PC-9 (cell line): ENCODE measurements at regions not wholly inside any gene's neighbourhood (a gene's known extent, or its start where the extent isn't known, plus 50 kb on each side); places are given as distances from the start of the nearest gene placed in this dataset.
"Not testable (repeated sequence)": the region's sequence is repeated elsewhere in the genome, so short reads cannot be mapped to it uniquely, and the experiment has no call there.

Experiments
- BruUV-seq: library from RNA; stranded (reverse); fragments of 400-500 nt; replicated peaks from 2 replicates; lab custom pipeline; 2021; lab: Mats Ljungman, UMichigan
- CTCF ChIA-PET: fragments of 300-600 bp; sonication (Branson Sonifier 250); formaldehyde crosslinking; loops from one replicate; lab custom pipeline; 2022; ENCODE audit warnings: antibody characterized with exemption; lab: Charles Lee
- POLR2A ChIA-PET: fragments of 300-600 bp; sonication (Branson Sonifier 250); formaldehyde crosslinking; loops from one replicate; lab custom pipeline; 2022; ENCODE audit warnings: antibody characterized with exemption; ENCODE audit not compliant: unreplicated experiment; lab: Charles Lee
- DNase-seq, 2 experiments: peaks; one replicate each; pipeline versions ENCODE4 v3.0.0 to v3.0.0-alpha.2; 2015 to 2022; ENCODE audit warnings: mixed read lengths in 1 of 2
- H2AFZ ChIP-seq: fragments of 200-600 bp; sonication (generic); 2 replicates; pipeline ENCODE4 v1.8.1; 2017; ENCODE audit warnings: antibody characterized with exemption
- H3F3A ChIP-seq: fragments of 200-600 bp; sonication (generic); 2 replicates; pipeline ENCODE4 v1.8.1; 2017; ENCODE audit warnings: antibody characterized with exemption, mild to moderate bottlenecking, low read depth; ENCODE audit not compliant: insufficient read depth
- H3K27ac ChIP-seq: fragments of 200-600 bp; sonication (generic); 2 replicates; pipeline ENCODE4 v1.6.1; 2016; ENCODE audit warnings: mixed run types
- H3K27me3 ChIP-seq: fragments of 200-600 bp; sonication (generic); 2 replicates; pipeline ENCODE4 v1.6.1; 2016; ENCODE audit warnings: low read depth, mixed run types; ENCODE audit not compliant: insufficient read depth
- H3K36me3 ChIP-seq: fragments of 200-600 bp; sonication (generic); 2 replicates; pipeline ENCODE4 v1.6.1; 2016; ENCODE audit warnings: low read depth, mixed run types
- H3K4me1 ChIP-seq: fragments of 200-600 bp; sonication (generic); replicated peaks from 2 replicates; pipeline ENCODE4 v1.6.1; 2016; ENCODE audit warnings: mixed run types; ENCODE audit not compliant: insufficient read depth
- H3K4me2 ChIP-seq: fragments of 200-600 bp; sonication (generic); 2 replicates; pipeline ENCODE4 v1.6.1; 2017; ENCODE audit warnings: mixed run types
- H3K4me3 ChIP-seq: fragments of 200-600 bp; sonication (generic); 2 replicates; pipeline ENCODE4 v1.6.1; 2016; ENCODE audit warnings: mixed run types
- H3K79me2 ChIP-seq: fragments of 200-600 bp; sonication (generic); 2 replicates; pipeline ENCODE4 v1.6.1; 2017; ENCODE audit warnings: low read depth, mixed run types
- H3K9me2 ChIP-seq: fragments of 200-600 bp; sonication (generic); 2 replicates; pipeline ENCODE4 v1.8.1; 2017; ENCODE audit warnings: mild to moderate bottlenecking; ENCODE audit not compliant: insufficient read depth
- H3K9me3 ChIP-seq: fragments of 200-600 bp; sonication (generic); 2 replicates; pipeline ENCODE4 v1.8.1; 2016; ENCODE audit warnings: low read depth; ENCODE audit not compliant: insufficient read depth
- H4K20me1 ChIP-seq: fragments of 200-600 bp; sonication (generic); 2 replicates; pipeline ENCODE4 v1.8.1; 2017; ENCODE audit not compliant: insufficient read depth
- EZH2 ChIP-seq: fragments of 200-600 bp; sonication (generic); IDR thresholded peaks from 2 replicates; pipeline ENCODE4 v1.8.0; 2017; ENCODE audit warnings: antibody characterized with exemption, low read depth
- intact Hi-C: fragments of 100-400 bp; cut with micrococcal nuclease; formaldehyde crosslinking; loops from one replicate; pipeline ENCODE4 v1.10.0; 2022; ENCODE audit not compliant: unreplicated experiment
- TF ChIP-seq, protein P1 (sequence below): fragments of 200-600 bp; sonication (generic); conservative IDR thresholded peaks from 2 replicates; pipeline ENCODE4 v1.6.1; 2017; ENCODE audit warnings: mixed run types, antibody characterized with exemption, mild to moderate bottlenecking, moderate library complexity

DNA sequence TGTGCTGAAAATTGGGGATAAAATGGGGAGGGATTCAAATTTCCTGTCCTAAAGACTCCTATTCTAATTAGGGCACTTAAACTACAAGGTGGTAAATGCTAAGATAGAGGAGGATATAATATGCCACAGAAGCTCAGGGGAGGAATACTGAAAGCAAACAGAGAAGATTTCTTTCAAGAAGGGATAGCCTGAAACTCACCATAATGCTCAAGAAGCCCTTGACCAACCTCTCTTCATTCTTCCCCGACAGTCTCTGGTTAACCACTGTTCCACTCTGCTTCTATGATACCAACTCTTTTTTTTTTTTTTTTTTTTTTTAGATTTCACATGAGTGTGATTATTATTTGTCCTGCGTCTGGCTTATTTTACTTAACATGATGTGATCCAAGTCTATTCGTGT, 398.2 kb upstream of the FRG2C start:
- BruUV-seq, result no TSS peak
- H3K27me3 ChIP-seq, result 0 out of 2 replicates have a peak, but pooled peaks cover 3% of the 10 kb centered on the region
- no peaks in the 10 kb centered on the region for H4K20me1 ChIP-seq
- no peak for DNase-seq
- ChIA-PET CTCF (no interaction called here), POLR2A (no interaction called here)
- H3K9me2 ChIP-seq, result no peaks in the 10 kb centered on the region
- no peaks in the 10 kb centered on the region for H3F3A ChIP-seq
- H3K79me2 ChIP-seq, result no peaks in the 10 kb centered on the region
- no peak overlapping the region for H3K27ac ChIP-seq
- H3K4me1 ChIP-seq, result no peaks in the 10 kb centered on the region
- intact Hi-C loops, result no loop called here
- H3K4me3 ChIP-seq, result no peak overlapping the region
- no peaks in the 10 kb centered on the region for H3K36me3 ChIP-seq
- TF ChIP-seq, protein P1, sequence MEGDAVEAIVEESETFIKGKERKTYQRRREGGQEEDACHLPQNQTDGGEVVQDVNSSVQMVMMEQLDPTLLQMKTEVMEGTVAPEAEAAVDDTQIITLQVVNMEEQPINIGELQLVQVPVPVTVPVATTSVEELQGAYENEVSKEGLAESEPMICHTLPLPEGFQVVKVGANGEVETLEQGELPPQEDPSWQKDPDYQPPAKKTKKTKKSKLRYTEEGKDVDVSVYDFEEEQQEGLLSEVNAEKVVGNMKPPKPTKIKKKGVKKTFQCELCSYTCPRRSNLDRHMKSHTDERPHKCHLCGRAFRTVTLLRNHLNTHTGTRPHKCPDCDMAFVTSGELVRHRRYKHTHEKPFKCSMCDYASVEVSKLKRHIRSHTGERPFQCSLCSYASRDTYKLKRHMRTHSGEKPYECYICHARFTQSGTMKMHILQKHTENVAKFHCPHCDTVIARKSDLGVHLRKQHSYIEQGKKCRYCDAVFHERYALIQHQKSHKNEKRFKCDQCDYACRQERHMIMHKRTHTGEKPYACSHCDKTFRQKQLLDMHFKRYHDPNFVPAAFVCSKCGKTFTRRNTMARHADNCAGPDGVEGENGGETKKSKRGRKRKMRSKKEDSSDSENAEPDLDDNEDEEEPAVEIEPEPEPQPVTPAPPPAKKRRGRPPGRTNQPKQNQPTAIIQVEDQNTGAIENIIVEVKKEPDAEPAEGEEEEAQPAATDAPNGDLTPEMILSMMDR, result no peak
- TF ChIP-seq EZH2, result no peak
- no peaks in the 10 kb centered on the region for H3K9me3 ChIP-seq
- no peak overlapping the region for H2AFZ ChIP-seq
- no peak overlapping the region for H3K4me2 ChIP-seq

DNA sequence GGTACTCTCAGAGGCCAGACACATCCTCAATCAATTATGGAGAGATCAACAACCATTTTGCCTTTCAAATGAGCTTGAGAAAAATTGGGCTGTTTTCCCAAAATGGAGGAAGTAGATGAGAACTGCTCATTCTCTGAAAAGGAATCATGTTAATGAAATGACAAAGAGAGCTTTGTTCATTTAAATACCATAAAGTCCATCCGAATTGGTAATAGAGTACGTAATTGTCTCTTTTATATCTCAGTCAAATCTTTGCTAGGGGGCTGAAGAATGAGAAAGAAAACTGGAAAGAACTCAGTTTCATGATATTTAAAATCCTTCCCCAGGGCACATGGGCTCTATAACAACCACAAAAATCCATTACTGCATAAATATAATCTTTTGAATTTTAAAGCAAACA, 395.6 kb upstream of the FRG2C start:
- H3K4me3 ChIP-seq, H3K27me3 ChIP-seq, BruUV-seq, H3K36me3 ChIP-seq, intact Hi-C loops, H4K20me1 ChIP-seq, H3K4me1 ChIP-seq, H3F3A ChIP-seq, H3K27ac ChIP-seq, POLR2A ChIA-PET, DNase-seq, H3K79me2 ChIP-seq, H3K4me2 ChIP-seq, H2AFZ ChIP-seq, H3K9me2 ChIP-seq, H3K9me3 ChIP-seq, CTCF ChIA-PET: not testable (repeated sequence)

DNA sequence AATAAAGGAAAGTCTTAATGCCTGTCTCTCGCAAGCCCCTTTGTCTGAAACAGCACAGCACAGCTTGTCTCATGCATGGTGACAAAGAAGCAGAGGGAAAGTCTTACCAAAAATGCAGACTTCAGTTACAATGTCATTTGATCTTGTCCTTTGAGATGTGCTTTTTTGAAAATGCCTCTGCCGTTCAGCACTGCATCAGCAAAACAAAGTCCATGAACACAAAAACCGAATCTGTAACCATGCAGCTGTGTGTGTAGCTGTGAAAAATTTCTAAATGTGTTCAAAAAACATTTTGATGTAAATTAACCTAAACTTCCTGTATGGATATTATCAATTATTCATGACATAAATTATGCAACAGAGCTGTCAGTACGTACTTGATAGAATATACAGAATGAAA, 391.9 kb upstream of the FRG2C start:
- POLR2A ChIA-PET, H3K9me3 ChIP-seq, H3K9me2 ChIP-seq, H3K36me3 ChIP-seq, H3K79me2 ChIP-seq, H3K4me1 ChIP-seq, H3K4me2 ChIP-seq, H2AFZ ChIP-seq, H3F3A ChIP-seq, DNase-seq, H3K27me3 ChIP-seq, H3K4me3 ChIP-seq, H3K27ac ChIP-seq, BruUV-seq, intact Hi-C loops, H4K20me1 ChIP-seq: not testable (repeated sequence)
- CTCF ChIA-PET, result interaction anchor here (0.5 kb wide), 1 partner anchor 9 kb away, joined by 3 read pairs; no protein-coding TSS in a partner anchor

GRCh38 chr3:75272691-75273090, 391.4 kb upstream of the FRG2C start:
- H3K4me1 ChIP-seq, result no peaks in the 10 kb centered on the region
- H3K9me2 ChIP-seq, result no peaks in the 10 kb centered on the region
- H2AFZ ChIP-seq, result no peak overlapping the region
- BruUV-seq, result no TSS peak
- CTCF ChIA-PET, result no interaction called here
- no peak for TF ChIP-seq EZH2
- TF ChIP-seq, protein P1, result no peak
- no peaks in the 10 kb centered on the region for H4K20me1 ChIP-seq
- H3K27ac ChIP-seq, result no peak overlapping the region
- no peak overlapping the region for H3K4me3 ChIP-seq
- no peak for DNase-seq
- no peak overlapping the region for H3K4me2 ChIP-seq
- H3K36me3 ChIP-seq, result no peaks in the 10 kb centered on the region
- no peaks in the 10 kb centered on the region for H3K27me3 ChIP-seq
- POLR2A ChIA-PET, result no interaction called here
- no peaks in the 10 kb centered on the region for H3F3A ChIP-seq
- intact Hi-C loops, result no loop called here
- no peaks in the 10 kb centered on the region for H3K79me2 ChIP-seq
- H3K9me3 ChIP-seq, result no peaks in the 10 kb centered on the region

GRCh38 chr3:75285531-75286148, 378.5 kb upstream of the FRG2C start:
- DNase-seq, H3K79me2 ChIP-seq, H3K4me1 ChIP-seq, H3K27me3 ChIP-seq, BruUV-seq, H2AFZ ChIP-seq, intact Hi-C loops, H3K4me2 ChIP-seq, H3K9me3 ChIP-seq, CTCF ChIA-PET, POLR2A ChIA-PET, H3K4me3 ChIP-seq, H3K27ac ChIP-seq, H3K36me3 ChIP-seq, H3F3A ChIP-seq, H3K9me2 ChIP-seq, H4K20me1 ChIP-seq: not testable (repeated sequence)

DNA sequence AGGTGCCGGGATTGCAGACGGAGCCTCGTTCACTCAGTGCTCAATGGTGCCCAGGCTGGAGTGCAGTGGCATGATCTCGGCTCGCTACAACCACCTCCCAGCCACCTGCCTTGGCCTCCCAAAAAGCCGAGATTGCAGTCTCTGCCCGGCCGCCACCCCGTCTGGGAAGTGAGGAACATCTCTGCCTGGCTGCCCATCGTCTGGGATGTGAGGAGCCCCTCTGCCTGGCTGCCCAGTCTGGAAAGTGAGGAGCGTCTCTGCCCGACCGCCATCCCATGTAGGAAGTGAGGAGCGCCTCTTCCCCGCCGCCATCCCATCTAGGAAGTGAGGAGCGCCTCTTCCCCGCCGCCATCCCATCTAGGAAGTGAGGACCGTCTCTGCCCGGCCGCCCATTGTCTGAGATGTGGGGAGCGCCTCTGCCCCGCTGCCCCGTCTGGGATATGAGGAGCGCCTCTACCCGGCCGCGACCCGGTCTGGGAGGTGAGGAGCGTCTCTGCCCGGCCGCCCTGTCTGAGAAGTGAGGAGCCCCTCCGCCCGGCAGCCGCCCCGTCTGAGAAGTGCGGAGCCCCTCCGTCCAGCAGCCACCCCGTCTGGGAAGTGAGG, 375.1 kb upstream of the FRG2C start:
- POLR2A ChIA-PET, intact Hi-C loops, CTCF ChIA-PET, H3K4me2 ChIP-seq, H3K4me3 ChIP-seq, H3K9me2 ChIP-seq, H3K36me3 ChIP-seq, H3K4me1 ChIP-seq, H3K79me2 ChIP-seq, BruUV-seq, H3K27ac ChIP-seq, DNase-seq, H3K9me3 ChIP-seq, H4K20me1 ChIP-seq, H3K27me3 ChIP-seq, H3F3A ChIP-seq, H2AFZ ChIP-seq: not testable (repeated sequence)
